HG03097 (cell line): ENCODE measurements at regions not wholly inside any gene's neighbourhood (a gene's known extent, or its start where the extent isn't known, plus 50 kb on each side); places are given as distances from the start of the nearest gene placed in this dataset.

Source experiments
- ATAC-seq: cut with Tn5 transposase; IDR thresholded peaks from one replicate; pipeline ENCODE4 v1.9.1; 2021; ENCODE audit not compliant: unreplicated experiment, low FRiP score

- no peak for ATAC-seq
Observed at GRCh38 chr5:147036691-147037245, 158.2 kb upstream of the PPP2R2B start.

GRCh38 chr5:147037515-147038205 is 159.1 kb upstream of the PPP2R2B start:
- ATAC-seq: no peak

GRCh38 chr5:147040856-147041255 is 162.3 kb upstream of the PPP2R2B start:
- ATAC-seq: no peak

GRCh38 chr5:147044572-147045273 is 166.2 kb upstream of the PPP2R2B start:
- no peak for ATAC-seq

- ATAC-seq: no peak
Observed at GRCh38 chr5:147045290-147045689, 166.7 kb upstream of the PPP2R2B start.

- no peak for ATAC-seq
Observed at GRCh38 chr5:147046281-147046680, 167.7 kb upstream of the PPP2R2B start.

GRCh38 chr5:147046894-147047293 is 168.3 kb upstream of the PPP2R2B start:
- no peak for ATAC-seq

- no peak for ATAC-seq
Observed at GRCh38 chr5:147049764-147050163, 171.2 kb upstream of the PPP2R2B start.

GRCh38 chr5:147050172-147050571 is 171.6 kb upstream of the PPP2R2B start:
- ATAC-seq: no peak

- no peak for ATAC-seq
Observed at GRCh38 chr5:147051193-147051592, 172.6 kb upstream of the PPP2R2B start.

GRCh38 chr5:147052519-147052918 is 174.0 kb upstream of the PPP2R2B start:
- ATAC-seq: no peak

GRCh38 chr5:147055089-147055826 is 176.7 kb upstream of the PPP2R2B start:
- ATAC-seq: no peak

GRCh38 chr5:147055850-147056566 is 177.5 kb upstream of the PPP2R2B start:
- no peak for ATAC-seq

GRCh38 chr5:147057051-147057450 is 177.8 kb upstream of the STK32A start:
- no peak for ATAC-seq

- ATAC-seq: no peak
Observed at GRCh38 chr5:147061431-147061830, 173.4 kb upstream of the STK32A start.

- no peak for ATAC-seq
Observed at GRCh38 chr5:147062427-147062826, 172.4 kb upstream of the STK32A start.

- no peak for ATAC-seq
Observed at GRCh38 chr5:147063943-147064342, 170.9 kb upstream of the STK32A start.

GRCh38 chr5:147065071-147065470 is 169.8 kb upstream of the STK32A start:
- ATAC-seq: peak; percentile 56

GRCh38 chr5:147068998-147069397 is 165.8 kb upstream of the STK32A start:
- ATAC-seq: no peak

GRCh38 chr5:147072622-147073021 is 162.2 kb upstream of the STK32A start:
- no peak for ATAC-seq

- ATAC-seq: no peak
Observed at GRCh38 chr5:147073098-147073497, 161.7 kb upstream of the STK32A start.
